Lower leg skin (tissue), 4 donors: ENCODE measurements at regions not wholly inside any gene's neighbourhood (a gene's known extent, or its start where the extent isn't known, plus 50 kb on each side); places are given as distances from the start of the nearest gene placed in this dataset.

ENCODE experiments used
- DNase-seq, 2 donors: peaks; one replicate each; pipeline ENCODE4 v3.0.0-alpha.2; 2019; ENCODE audit warnings: low spot score in 2 of 2
- H3K4me3 ChIP-seq: fragments of 200-600 bp; sonication (generic); 2 replicates; pipeline ENCODE4 v1.5.1; 2017; ENCODE audit warnings: mild to moderate bottlenecking, low read depth; ENCODE audit not compliant: poor library complexity, severe bottlenecking
- POLR2A ChIP-seq, 2 donors: fragments of 450-650 bp; IDR thresholded peaks; one replicate each; pipeline ENCODE4 v1.6.1; 2016 to 2017; ENCODE audit warnings: antibody characterized with exemption in 2 of 2, mild to moderate bottlenecking in 1 of 2, moderate library complexity in 1 of 2
- WGBS, 2 donors: methylation state at CpG; one replicate each; pipeline ENCODE4 v1.1.5; 2018; 5-methylcytosine and 5-hydroxymethylcytosine counted together
- intact Hi-C: fragments of 100-400 bp; cut with DNase I; formaldehyde crosslinking; loops from one replicate; pipeline ENCODE4 v1.15.0; 2023; ENCODE audit warnings: low total_unique reads
- TF ChIP-seq, protein P1 (sequence below), 3 donors: fragments of 450-650 bp; IDR thresholded peaks; one replicate each; pipeline ENCODE4 v1.5.1; 2016; ENCODE audit warnings: antibody characterized with exemption in 3 of 3, mild to moderate bottlenecking in 3 of 3, moderate library complexity in 2 of 3

DNA sequence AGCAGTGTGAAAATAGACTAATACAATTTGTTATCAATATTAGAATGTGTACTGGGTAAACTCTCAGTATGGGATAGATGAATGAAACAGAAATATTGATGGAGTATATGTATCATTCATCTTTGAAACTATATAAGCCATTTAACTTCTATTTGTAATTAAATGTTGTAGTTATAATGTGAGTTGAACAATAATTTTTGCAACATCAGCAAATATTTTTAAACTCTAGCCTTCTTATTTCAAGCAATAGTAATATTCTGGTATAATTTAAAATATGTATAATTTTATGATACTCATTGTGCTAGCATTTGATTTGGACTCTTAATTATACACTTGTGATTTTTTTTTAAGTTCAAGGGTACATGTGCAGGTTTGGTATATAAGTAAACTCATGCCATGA is 59.6 kb upstream of the RGMB start:
- no peak overlapping the region for H3K4me3 ChIP-seq
- no peak for DNase-seq
- intact Hi-C loops, result no loop called here
- no peak for TF ChIP-seq POLR2A (IDR thresholded peaks at IDR 0.05)
- TF ChIP-seq, protein P1, sequence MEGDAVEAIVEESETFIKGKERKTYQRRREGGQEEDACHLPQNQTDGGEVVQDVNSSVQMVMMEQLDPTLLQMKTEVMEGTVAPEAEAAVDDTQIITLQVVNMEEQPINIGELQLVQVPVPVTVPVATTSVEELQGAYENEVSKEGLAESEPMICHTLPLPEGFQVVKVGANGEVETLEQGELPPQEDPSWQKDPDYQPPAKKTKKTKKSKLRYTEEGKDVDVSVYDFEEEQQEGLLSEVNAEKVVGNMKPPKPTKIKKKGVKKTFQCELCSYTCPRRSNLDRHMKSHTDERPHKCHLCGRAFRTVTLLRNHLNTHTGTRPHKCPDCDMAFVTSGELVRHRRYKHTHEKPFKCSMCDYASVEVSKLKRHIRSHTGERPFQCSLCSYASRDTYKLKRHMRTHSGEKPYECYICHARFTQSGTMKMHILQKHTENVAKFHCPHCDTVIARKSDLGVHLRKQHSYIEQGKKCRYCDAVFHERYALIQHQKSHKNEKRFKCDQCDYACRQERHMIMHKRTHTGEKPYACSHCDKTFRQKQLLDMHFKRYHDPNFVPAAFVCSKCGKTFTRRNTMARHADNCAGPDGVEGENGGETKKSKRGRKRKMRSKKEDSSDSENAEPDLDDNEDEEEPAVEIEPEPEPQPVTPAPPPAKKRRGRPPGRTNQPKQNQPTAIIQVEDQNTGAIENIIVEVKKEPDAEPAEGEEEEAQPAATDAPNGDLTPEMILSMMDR (IDR thresholded peaks at IDR 0.05), result no peak

DNA sequence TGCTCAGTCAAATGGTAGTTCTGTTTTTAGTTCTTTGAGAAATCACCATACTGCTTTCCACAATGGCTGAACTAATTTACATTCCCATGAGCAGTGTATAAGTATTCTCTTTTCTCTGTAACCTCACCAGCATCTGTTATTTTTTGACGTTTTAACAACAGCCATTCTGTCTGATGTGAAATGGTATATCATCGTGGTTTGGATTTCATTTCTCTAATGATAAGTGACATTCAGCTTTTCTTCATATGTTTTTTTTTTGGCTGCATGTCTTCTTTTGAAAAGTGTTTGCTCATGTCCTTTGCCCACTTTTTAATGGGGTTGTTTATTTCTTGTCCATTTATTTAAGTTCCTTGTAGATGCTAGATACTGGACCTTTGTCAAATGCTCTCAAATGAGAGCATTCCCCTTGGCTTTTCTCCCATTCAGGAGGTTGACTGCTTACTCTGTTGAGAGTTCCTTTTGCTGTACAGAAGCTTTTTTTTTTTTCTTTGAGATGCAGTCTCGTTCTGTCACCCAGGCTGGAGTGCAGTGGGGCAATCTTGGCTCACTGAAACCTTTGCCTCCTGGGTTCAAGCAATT is 58.7 kb upstream of the RGMB start:
- 54 to 60% methylated on average over 3 of the region's 3 CpGs for WGBS, 2 donors
- intact Hi-C loops, result no loop called here
- H3K4me3 ChIP-seq, result no peak overlapping the region
- TF ChIP-seq, protein P1 (IDR thresholded peaks at IDR 0.05), result no peak
- no peak for TF ChIP-seq POLR2A (IDR thresholded peaks at IDR 0.05)
- no peak for DNase-seq

DNA sequence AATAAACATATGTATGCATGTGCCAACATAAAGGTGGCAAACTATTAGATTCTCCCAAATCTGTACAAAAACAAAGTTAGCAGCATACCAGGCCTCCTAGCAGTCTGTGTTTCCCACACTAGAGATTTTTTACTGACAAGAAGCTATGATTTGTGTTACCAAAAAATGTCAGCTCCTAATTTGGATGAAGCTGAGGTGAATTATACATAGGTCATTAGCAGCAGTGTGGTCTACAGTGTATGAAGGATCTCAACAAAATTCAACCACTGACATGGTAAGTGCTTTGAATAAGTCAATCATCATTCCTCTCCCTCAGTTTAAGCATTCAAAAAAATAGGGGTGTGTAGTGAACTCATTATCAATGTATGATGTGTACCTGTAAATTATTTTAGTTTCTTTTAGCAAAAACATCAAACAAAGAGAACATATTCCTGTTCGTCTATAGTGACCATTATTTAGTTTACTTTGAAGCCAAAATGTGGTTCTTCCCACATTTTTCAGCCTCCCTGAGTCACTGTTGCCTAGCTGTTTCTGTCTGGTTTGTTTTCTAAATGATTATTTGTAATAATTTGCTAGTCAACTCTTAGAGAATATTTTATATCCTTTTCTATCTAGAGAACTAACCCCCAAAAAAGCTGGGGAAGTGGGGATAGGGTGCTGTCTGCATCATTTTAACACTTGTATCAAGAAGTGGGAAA is 52.1 kb upstream of the RGMB start:
- DNase-seq, result no peak
- TF ChIP-seq POLR2A (IDR thresholded peaks at IDR 0.05), result no peak
- TF ChIP-seq, protein P1 (IDR thresholded peaks at IDR 0.05), result no peak
- intact Hi-C loops, result no loop called here
- 61 to 64% methylated on average over 1 of the region's 1 CpG for WGBS, 2 donors
- H3K4me3 ChIP-seq, result no peak overlapping the region

DNA sequence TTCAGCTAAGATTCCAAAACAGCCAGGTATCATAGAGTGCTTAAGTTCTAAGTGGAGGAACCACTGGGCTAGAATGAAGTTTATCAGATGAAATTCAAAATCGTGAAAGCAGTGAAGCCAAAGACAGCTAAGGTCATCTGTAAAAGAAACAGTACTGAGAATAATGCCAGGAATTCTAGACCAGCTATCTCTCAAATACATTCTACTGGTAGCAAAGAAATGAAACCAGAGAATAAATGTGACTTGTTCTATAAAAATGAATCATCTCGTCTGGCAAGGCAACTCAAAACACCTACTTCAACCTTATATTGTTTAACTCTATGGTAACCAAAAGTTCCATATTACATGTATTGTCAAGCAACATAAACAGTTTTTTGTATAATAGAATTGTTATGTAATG is 51.3 kb upstream of the RGMB start:
- 33 to 43% methylated on average over 2 of the region's 2 CpGs for WGBS, 2 donors
- no peak overlapping the region for H3K4me3 ChIP-seq
- intact Hi-C loops, result no loop called here
- no peak for DNase-seq
- no peak for TF ChIP-seq POLR2A (IDR thresholded peaks at IDR 0.05)
- TF ChIP-seq, protein P1 (IDR thresholded peaks at IDR 0.05), result no peak

DNA sequence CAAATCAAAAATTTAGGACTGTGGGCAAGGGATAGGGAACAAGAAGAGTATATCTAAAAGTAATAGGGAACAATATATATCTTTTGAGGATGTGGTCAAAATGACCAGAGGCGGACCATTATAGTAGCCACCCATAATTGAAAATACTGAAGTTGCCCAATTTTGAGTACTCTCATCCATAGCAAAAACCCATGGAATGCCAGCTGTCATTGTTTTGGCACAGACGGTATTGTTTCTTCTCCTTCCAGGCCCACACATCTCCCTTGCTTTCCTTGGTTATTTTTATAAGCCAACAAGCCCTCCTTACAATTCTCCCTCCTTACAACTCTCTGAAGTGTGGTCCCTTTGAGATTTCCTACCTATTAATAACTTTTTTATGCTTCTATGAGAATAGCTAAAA is 50.4 kb upstream of the RGMB start:
- no peak overlapping the region for H3K4me3 ChIP-seq
- intact Hi-C loops, result no loop called here
- TF ChIP-seq POLR2A (IDR thresholded peaks at IDR 0.05), result no peak
- TF ChIP-seq, protein P1 (IDR thresholded peaks at IDR 0.05), result no peak
- DNase-seq, result no peak
- 80 to 86% methylated on average over 2 of the region's 2 CpGs for WGBS, 2 donors
